ENCODE measurements at regions not wholly inside any gene's neighbourhood (a gene's known extent, or its start where the extent isn't known, plus 50 kb on each side); places are given as distances from the start of the nearest gene placed in this dataset.

DNA sequence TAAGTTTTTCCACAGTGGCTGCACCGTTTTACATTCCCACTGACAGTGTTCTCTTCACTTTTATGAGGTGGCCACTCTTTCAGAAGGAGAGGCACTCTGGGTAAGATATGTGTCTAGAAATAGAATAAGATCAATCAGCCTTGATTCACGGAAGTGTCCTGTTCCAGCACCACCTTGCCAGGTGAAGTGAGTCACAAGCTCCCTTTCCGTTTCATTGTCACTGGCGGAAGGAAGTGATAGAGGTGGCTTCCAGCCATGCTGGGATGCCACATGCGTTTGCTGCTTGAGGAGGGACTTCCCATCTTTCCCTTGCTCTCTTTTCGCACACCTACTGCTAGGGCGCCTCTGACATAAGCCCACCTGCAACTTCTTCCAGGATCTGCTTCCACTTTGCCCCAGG, 217.1 kb downstream of the PIK3R1 start:
- no peak overlapping the region for H3K9ac ChIP-seq (ENCODE audit: low read length)
- no peak for TF ChIP-seq CTCF (IDR thresholded peaks at IDR 0.05; ENCODE audit: low read length)
- TF ChIP-seq EZH2 (IDR thresholded peaks at IDR 0.05; ENCODE audit: borderline replicate concordance, low read length) = no peak
- H3K4me2 ChIP-seq (ENCODE audit: low read length) = no peak overlapping the region
- no peak overlapping the region for H3K27ac ChIP-seq (ENCODE audit: low read depth, low read length, poor library complexity, severe bottlenecking)
- H3K79me2 ChIP-seq (ENCODE audit: insufficient read depth, low read length) = no peaks in the 10 kb centered on the region
- no peaks in the 10 kb centered on the region for H4K20me1 ChIP-seq (ENCODE audit: insufficient read depth, low read length)
- H3K9me3 ChIP-seq (ENCODE audit: low read length) = no peaks in the 10 kb centered on the region
- H3K36me3 ChIP-seq (ENCODE audit: insufficient read depth, low read length) = no peaks in the 10 kb centered on the region
- no peaks in the 10 kb centered on the region for H3K27me3 ChIP-seq (ENCODE audit: insufficient read depth, low read length)
- no peaks in the 10 kb centered on the region for H3K9me2 ChIP-seq (ENCODE audit: low read depth, low read length)
- no peaks in the 10 kb centered on the region for H3F3A ChIP-seq (ENCODE audit: insufficient read depth, low read length)
- no peaks in the 10 kb centered on the region for H3K4me1 ChIP-seq (ENCODE audit: insufficient read depth, low read length, severe bottlenecking)
- no peak overlapping the region for H3K4me3 ChIP-seq (ENCODE audit: low read depth, low read length, poor library complexity, severe bottlenecking)
- no peak overlapping the region for H2AFZ ChIP-seq (ENCODE audit: low read length)

DNA sequence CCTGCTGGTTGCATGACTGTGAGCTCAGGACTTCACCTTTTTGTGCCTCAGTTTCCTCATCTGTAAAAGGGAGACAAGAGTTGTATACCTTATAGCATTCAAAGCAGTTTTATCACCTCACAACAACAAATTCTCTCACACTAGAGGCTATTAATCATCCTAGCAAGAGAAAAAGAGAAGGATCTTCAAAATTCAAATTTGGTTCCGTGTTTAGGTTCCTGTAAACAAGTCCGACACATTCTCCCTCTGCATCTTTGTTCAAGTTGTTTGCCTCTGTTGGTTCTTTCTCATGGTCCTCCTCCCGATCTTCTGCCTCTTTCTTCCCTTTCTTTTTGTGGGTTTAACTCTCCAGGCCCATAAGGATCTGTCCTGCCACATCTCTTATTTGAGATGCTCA, 218.0 kb downstream of the PIK3R1 start:
- H3K27me3 ChIP-seq (ENCODE audit: insufficient read depth, low read length) = no peaks in the 10 kb centered on the region
- no peaks in the 10 kb centered on the region for H3K9me3 ChIP-seq (ENCODE audit: low read length)
- H3K9me2 ChIP-seq (ENCODE audit: low read depth, low read length) = no peaks in the 10 kb centered on the region
- no peaks in the 10 kb centered on the region for H4K20me1 ChIP-seq (ENCODE audit: insufficient read depth, low read length)
- TF ChIP-seq EZH2 (IDR thresholded peaks at IDR 0.05; ENCODE audit: borderline replicate concordance, low read length) = no peak
- no peak for TF ChIP-seq CTCF (IDR thresholded peaks at IDR 0.05; ENCODE audit: low read length)
- H3F3A ChIP-seq (ENCODE audit: insufficient read depth, low read length) = no peaks in the 10 kb centered on the region
- H3K79me2 ChIP-seq (ENCODE audit: insufficient read depth, low read length) = no peaks in the 10 kb centered on the region
- no peak overlapping the region for H3K9ac ChIP-seq (ENCODE audit: low read length)
- no peak overlapping the region for H2AFZ ChIP-seq (ENCODE audit: low read length)
- H3K4me1 ChIP-seq (ENCODE audit: insufficient read depth, low read length, severe bottlenecking) = no peaks in the 10 kb centered on the region
- no peak overlapping the region for H3K4me3 ChIP-seq (ENCODE audit: low read depth, low read length, poor library complexity, severe bottlenecking)
- no peak overlapping the region for H3K27ac ChIP-seq (ENCODE audit: low read depth, low read length, poor library complexity, severe bottlenecking)
- H3K36me3 ChIP-seq (ENCODE audit: insufficient read depth, low read length) = no peaks in the 10 kb centered on the region
- no peak overlapping the region for H3K4me2 ChIP-seq (ENCODE audit: low read length)

DNA sequence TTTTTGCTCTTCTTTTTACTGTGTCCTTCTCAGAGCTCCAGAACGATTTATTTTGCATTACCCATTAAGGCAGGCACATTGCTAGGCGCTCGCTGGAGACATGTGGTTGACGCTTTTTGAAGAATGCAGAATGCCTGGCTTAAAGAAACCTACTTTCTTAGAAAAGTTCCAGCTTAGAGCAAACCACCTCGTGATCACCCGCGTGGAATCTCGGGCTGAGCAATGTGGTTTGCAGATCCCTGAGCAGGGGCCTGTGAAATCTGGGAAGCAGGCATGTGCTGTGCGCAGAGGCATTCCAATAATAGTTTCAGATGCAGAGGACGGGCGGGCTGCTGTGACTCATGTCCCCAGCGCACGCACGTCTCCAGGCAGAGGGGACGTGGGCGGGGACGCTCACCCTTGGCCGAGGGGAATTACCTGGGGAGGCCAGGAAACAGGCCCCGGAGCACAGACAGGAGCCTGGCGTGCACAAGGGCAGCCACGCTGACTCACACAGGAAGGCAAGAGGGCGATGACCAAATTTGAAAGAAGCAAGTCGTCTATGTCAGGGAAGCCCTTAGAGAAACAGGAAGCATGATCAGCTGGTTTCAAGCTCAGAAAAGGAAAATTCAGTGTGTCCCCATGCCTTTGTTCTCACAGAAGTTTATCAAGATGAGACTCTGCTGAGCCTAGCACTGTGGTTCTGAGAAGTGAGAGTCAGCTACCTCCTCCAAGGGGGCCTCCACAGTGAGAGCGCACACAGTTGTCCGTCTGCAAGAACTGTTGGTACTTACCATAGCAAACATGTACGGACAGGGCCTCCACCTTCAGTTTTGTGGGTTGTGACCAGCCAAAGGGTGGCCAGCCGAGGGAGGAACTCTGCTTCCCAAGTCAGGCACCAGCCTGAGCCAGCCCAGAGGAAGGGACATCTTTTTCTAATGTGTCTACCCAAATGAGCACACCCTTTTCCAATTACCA, 218.6 kb downstream of the PIK3R1 start:
- TF ChIP-seq CTCF (IDR thresholded peaks at IDR 0.05; ENCODE audit: low read length) (no peak), EZH2 (IDR thresholded peaks at IDR 0.05; ENCODE audit: borderline replicate concordance, low read length) (no peak)
- Histone ChIP-seq H3K9me3 (ENCODE audit: low read length) (no peaks in the 10 kb centered on the region), H3K4me2 (ENCODE audit: low read length) (no peak overlapping the region), H3K27ac (ENCODE audit: low read depth, low read length, poor library complexity, severe bottlenecking) (no peak overlapping the region), H3K79me2 (ENCODE audit: insufficient read depth, low read length) (no peaks in the 10 kb centered on the region), H3K27me3 (ENCODE audit: insufficient read depth, low read length) (no peaks in the 10 kb centered on the region), H3K9ac (ENCODE audit: low read length) (no peak overlapping the region), H2AFZ (ENCODE audit: low read length) (no peak overlapping the region), H3K4me3 (ENCODE audit: low read depth, low read length, poor library complexity, severe bottlenecking) (no peak overlapping the region), H4K20me1 (ENCODE audit: insufficient read depth, low read length) (no peaks in the 10 kb centered on the region), H3K4me1 (ENCODE audit: insufficient read depth, low read length, severe bottlenecking) (no peaks in the 10 kb centered on the region), H3F3A (ENCODE audit: insufficient read depth, low read length) (no peaks in the 10 kb centered on the region), H3K36me3 (ENCODE audit: insufficient read depth, low read length) (no peaks in the 10 kb centered on the region), H3K9me2 (ENCODE audit: low read depth, low read length) (no peaks in the 10 kb centered on the region)
